LNCaP clone FGC (cell line): ENCODE measurements at regions not wholly inside any gene's neighbourhood (a gene's known extent, or its start where the extent isn't known, plus 50 kb on each side); places are given as distances from the start of the nearest gene placed in this dataset.

Experiments
- DNase-seq: peaks from one replicate; pipeline ENCODE4 v3.0.0-alpha.2; 2011; ENCODE audit warnings: low read depth
- H3K4me3 ChIP-seq: 2 replicates; pipeline ENCODE4 v1.5.1; 2011; ENCODE audit warnings: mild to moderate bottlenecking, low read depth, low read length, control low read depth
- TF ChIP-seq, protein P1 (sequence below): IDR thresholded peaks from 2 replicates; pipeline ENCODE4 v1.5.1; 2012; ENCODE audit warnings: mild to moderate bottlenecking; ENCODE audit not compliant: control insufficient read depth, insufficient read depth; ENCODE audit errors: extremely low read depth

DNA sequence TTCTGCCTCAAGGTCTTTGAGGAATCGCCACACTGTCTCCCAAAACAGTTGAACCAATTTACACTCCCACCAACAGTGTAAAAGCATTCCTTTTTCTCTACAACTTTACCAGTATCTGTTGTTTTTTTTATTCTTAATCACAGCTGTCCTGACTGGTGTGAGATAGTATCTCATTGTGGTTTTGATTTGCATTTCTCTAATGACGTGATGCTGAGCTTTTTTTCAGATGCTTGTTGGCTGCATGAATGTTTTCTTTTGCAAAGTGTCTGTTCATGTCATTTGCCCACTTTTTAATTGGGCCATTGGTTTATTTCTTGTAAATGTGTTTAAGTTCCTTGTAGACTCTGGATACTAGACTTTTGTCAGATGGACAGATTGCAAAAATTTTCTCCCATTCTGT lies 400.0 kb downstream of the DEPDC1B start:
- DNase-seq: no peak
- no peak overlapping the region for H3K4me3 ChIP-seq
- TF ChIP-seq, protein P1, sequence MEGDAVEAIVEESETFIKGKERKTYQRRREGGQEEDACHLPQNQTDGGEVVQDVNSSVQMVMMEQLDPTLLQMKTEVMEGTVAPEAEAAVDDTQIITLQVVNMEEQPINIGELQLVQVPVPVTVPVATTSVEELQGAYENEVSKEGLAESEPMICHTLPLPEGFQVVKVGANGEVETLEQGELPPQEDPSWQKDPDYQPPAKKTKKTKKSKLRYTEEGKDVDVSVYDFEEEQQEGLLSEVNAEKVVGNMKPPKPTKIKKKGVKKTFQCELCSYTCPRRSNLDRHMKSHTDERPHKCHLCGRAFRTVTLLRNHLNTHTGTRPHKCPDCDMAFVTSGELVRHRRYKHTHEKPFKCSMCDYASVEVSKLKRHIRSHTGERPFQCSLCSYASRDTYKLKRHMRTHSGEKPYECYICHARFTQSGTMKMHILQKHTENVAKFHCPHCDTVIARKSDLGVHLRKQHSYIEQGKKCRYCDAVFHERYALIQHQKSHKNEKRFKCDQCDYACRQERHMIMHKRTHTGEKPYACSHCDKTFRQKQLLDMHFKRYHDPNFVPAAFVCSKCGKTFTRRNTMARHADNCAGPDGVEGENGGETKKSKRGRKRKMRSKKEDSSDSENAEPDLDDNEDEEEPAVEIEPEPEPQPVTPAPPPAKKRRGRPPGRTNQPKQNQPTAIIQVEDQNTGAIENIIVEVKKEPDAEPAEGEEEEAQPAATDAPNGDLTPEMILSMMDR: no peak

DNA sequence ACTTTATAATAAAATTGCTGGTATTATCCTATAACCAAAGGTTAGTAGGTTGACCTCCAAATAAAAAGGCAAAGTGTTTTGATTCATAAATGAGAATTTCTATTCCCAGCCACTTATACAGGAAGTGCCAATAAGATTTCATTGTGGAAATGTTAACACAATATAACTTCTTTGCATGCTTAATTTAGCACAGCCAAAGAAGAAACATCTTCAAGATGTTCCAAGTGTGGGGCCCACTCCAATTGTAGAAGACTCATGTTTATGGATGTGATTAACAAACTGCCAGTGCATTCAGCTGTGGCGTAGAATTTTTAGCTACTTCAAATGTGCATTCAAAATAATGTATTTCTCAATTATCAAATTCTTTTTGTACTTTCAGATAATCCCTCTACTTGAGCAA lies 402.3 kb downstream of the DEPDC1B start:
- TF ChIP-seq, protein P1: no peak
- no peak for DNase-seq
- no peak overlapping the region for H3K4me3 ChIP-seq

DNA sequence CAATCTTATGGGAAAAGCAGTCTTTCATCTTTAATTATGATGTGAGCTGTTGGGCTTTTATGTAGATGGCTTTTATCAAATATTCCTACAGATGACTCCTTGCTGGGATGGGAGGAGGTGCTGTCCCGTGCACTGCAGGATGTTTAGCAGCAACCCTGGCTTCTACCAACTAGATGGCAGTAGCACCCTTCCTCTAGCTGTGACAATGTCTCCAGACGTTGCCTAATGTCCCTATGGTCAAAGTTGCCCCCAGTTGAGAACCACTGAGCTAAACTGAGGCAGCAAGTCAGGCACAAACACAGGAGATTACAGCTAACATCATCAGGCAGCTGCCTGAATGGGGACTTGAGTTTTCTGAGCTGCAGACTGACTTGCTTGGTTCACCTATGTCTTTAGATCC lies 401.9 kb upstream of the PDE4D start:
- no peak overlapping the region for H3K4me3 ChIP-seq
- TF ChIP-seq, protein P1: peak; percentile 85
- DNase-seq: no peak

DNA sequence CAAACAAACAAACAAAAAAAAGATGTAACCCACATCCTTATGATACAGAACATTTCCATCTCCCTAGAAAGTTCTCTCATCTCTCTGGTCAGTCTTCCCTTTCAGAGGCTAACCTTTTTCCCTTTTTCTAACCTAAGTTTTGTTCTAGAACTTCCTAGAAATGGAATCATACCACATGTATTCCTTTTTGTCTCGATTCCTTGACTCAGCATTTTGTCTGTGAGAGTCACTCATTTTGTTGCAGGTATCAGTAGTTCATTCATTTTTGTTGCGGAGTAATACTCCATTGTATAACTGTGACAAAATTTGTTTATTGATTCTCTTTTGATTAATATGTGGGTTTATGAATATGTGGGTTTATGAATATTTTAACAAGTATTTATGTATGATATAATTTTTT lies 400.0 kb upstream of the PDE4D start:
- TF ChIP-seq, protein P1: no peak
- no peak overlapping the region for H3K4me3 ChIP-seq
- no peak for DNase-seq

DNA sequence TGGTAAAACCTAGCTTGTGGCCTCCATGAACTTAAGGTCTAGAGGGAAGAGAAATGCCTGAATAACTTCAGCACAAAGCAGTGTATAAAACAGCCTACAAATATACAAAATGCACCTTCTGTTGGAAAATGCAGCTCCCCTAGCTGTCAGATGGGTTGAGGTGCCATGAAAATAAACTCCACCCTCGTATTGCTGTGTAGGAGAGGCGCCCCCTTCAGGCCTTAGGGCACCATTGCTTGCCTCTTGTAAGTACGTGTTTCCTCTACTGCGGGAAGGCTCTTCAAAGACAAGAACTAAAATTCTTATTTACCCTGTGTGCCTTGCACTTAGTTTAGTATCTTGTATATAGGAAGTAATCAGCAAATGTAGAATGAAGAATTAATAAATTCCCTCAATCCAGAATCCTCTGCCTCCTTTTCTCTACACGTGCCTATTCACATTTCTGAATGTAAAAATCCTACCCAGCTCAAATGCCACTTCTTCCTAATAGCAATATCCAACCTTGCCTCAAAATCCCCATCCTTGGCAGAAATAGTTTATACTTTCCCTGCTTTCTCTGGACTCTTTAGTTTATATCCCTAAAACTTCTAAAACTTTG lies 393.7 kb upstream of the PDE4D start:
- no peak overlapping the region for H3K4me3 ChIP-seq
- no peak for DNase-seq
- TF ChIP-seq, protein P1: peak; percentile 72

DNA sequence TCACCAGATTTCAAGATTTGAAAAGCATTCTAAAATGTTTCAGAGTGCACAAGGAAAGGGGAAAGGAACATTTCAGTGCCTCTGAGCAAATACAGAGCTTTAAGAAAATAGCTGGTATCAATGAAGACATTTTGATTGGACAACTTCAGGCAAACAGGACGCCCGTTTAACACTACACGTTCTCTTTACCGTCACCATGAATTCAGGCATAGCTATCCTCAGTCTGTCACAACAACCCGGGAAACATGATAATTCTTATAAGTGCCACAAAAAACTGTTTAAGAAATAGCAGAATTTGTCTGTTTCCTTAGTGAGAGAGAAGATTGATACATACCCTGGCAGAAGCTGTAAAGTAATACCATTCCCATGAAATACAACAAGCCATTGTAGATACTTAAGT lies 392.4 kb upstream of the PDE4D start:
- DNase-seq: no peak
- no peak overlapping the region for H3K4me3 ChIP-seq
- TF ChIP-seq, protein P1: no peak

DNA sequence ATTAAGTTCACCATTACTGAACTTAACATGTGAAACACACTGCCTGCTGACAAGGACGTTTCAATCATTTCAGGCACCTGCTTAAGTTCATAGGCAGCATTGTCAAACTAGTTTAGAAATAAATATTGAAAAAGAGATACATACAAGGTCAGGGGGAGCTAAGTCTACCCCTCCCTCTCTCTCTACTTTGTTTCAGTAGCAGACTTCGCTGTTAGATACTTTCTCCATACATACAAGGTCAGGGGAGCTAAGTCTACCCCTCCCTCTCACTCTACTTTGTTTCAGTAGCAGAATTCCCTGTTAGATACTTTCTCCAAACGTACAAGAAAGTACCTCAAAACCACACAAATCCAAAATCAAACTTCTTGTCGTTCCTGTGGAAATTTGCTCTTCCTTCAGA lies 387.4 kb upstream of the PDE4D start:
- no peak for DNase-seq
- H3K4me3 ChIP-seq: no peak overlapping the region
- TF ChIP-seq, protein P1: no peak
